SK-N-SH treated with all-trans-retinoic acid at 6 μM for 48 hours (cell line): ENCODE measurements at regions not wholly inside any gene's neighbourhood (a gene's known extent, or its start where the extent isn't known, plus 50 kb on each side); places are given as distances from the start of the nearest gene placed in this dataset.

Experiments used
- ATAC-seq: fragments of 200-7000 bp; cut with Tn5 transposase; 3 replicates; pipeline ENCODE4 v1.9.1; 2020; ENCODE audit warnings: mild to moderate bottlenecking, moderate library complexity
- ARNTL ChIP-seq: fragments of 450-650 bp; formaldehyde crosslinking; IDR thresholded peaks from 2 replicates; pipeline ENCODE4 v1.5.0; 2020; ENCODE audit warnings: low read depth, mild to moderate bottlenecking, moderate library complexity, borderline replicate concordance
- BACH2 ChIP-seq: fragments of 250-450 bp; sonication (Bioruptor Pico); IDR thresholded peaks from 2 replicates; pipeline ENCODE4 v1.9.0; 2021; ENCODE audit warnings: mild to moderate bottlenecking, borderline replicate concordance
- ESRRG ChIP-seq: fragments of 250-450 bp; sonication (Bioruptor Pico); IDR thresholded peaks from 2 replicates; pipeline ENCODE4 v1.6.1; 2021; ENCODE audit warnings: mild to moderate bottlenecking
- GLIS3 ChIP-seq: fragments of 250-450 bp; sonication (Bioruptor Pico); IDR thresholded peaks from 2 replicates; pipeline ENCODE4 v1.5.0; 2020; ENCODE audit warnings: mild to moderate bottlenecking, moderate library complexity
- ISL1 ChIP-seq: fragments of 250-450 bp; sonication (Bioruptor Pico); IDR thresholded peaks from 2 replicates; pipeline ENCODE4 v2.1.2; 2022; ENCODE audit warnings: mild to moderate bottlenecking, moderate library complexity
- OSR1 ChIP-seq: fragments of 250-450 bp; sonication (Bioruptor Pico); IDR thresholded peaks from 2 replicates; pipeline ENCODE4 v1.8.0; 2022; ENCODE audit warnings: moderate library complexity, mild to moderate bottlenecking, inconsistent platforms
- PPARA ChIP-seq: fragments of 250-450 bp; sonication (Bioruptor Pico); IDR thresholded peaks from 2 replicates; pipeline ENCODE4 v1.5.0; 2020; ENCODE audit warnings: mild to moderate bottlenecking, borderline replicate concordance
- SNAI2 ChIP-seq: fragments of 250-450 bp; sonication (Bioruptor Pico); IDR thresholded peaks from 2 replicates; pipeline ENCODE4 v1.5.0; 2020; ENCODE audit warnings: mild to moderate bottlenecking, moderate library complexity
- TCF4 ChIP-seq: fragments of 250-450 bp; sonication (Bioruptor Pico); IDR thresholded peaks from 2 replicates; pipeline ENCODE4 v1.8.0; 2021; ENCODE audit warnings: mild to moderate bottlenecking, moderate library complexity, borderline replicate concordance
- TOX ChIP-seq: fragments of 250-450 bp; sonication (Bioruptor Pico); IDR thresholded peaks from 2 replicates; pipeline ENCODE4 v1.8.0; 2021; ENCODE audit warnings: mild to moderate bottlenecking, moderate library complexity, borderline replicate concordance
- ZC3H10 ChIP-seq: fragments of 250-450 bp; sonication (Bioruptor Pico); IDR thresholded peaks from 2 replicates; pipeline ENCODE4 v1.5.1; 2021; ENCODE audit warnings: mild to moderate bottlenecking, moderate library complexity
- ZFP3 ChIP-seq: fragments of 250-450 bp; sonication (Bioruptor Pico); IDR thresholded peaks from 2 replicates; pipeline ENCODE4 v1.5.0; 2020; ENCODE audit warnings: mild to moderate bottlenecking, moderate library complexity
- ZNF565 ChIP-seq: fragments of 450-650 bp; formaldehyde crosslinking; conservative IDR thresholded peaks from 2 replicates; pipeline ENCODE4 v1.5.0; 2020; ENCODE audit warnings: low read depth, mild to moderate bottlenecking, moderate library complexity
- ZNF8 ChIP-seq: fragments of 450-650 bp; formaldehyde crosslinking; IDR thresholded peaks from 2 replicates; pipeline ENCODE4 v1.5.0; 2020; ENCODE audit warnings: mild to moderate bottlenecking, moderate library complexity
- TF ChIP-seq, protein P1 (sequence below): fragments of 250-450 bp; sonication (Bioruptor Pico); IDR thresholded peaks from 2 replicates; pipeline ENCODE4 v1.5.0; 2020; ENCODE audit warnings: mild to moderate bottlenecking, moderate library complexity
- TF ChIP-seq, protein P2 (sequence below): fragments of 250-450 bp; sonication (Bioruptor Pico); IDR thresholded peaks from 2 replicates; pipeline ENCODE4 v1.5.1; 2020; ENCODE audit warnings: low read depth, mild to moderate bottlenecking, moderate library complexity
- TF ChIP-seq, protein P3 (sequence below): fragments of 250-450 bp; sonication (Bioruptor Pico); IDR thresholded peaks from 2 replicates; pipeline ENCODE4 v1.8.0; 2020; ENCODE audit warnings: mild to moderate bottlenecking, moderate library complexity, borderline replicate concordance
- TF ChIP-seq, protein P4 (sequence below): fragments of 250-450 bp; sonication (Bioruptor Pico); IDR thresholded peaks from 2 replicates; pipeline ENCODE4 v1.5.1; 2021; ENCODE audit warnings: mild to moderate bottlenecking, moderate library complexity
- TF ChIP-seq, protein P5 (sequence below): fragments of 250-450 bp; sonication (Bioruptor Pico); IDR thresholded peaks from 2 replicates; pipeline ENCODE4 v1.8.0; 2021; ENCODE audit warnings: low read depth, mild to moderate bottlenecking, moderate library complexity, borderline replicate concordance

DNA sequence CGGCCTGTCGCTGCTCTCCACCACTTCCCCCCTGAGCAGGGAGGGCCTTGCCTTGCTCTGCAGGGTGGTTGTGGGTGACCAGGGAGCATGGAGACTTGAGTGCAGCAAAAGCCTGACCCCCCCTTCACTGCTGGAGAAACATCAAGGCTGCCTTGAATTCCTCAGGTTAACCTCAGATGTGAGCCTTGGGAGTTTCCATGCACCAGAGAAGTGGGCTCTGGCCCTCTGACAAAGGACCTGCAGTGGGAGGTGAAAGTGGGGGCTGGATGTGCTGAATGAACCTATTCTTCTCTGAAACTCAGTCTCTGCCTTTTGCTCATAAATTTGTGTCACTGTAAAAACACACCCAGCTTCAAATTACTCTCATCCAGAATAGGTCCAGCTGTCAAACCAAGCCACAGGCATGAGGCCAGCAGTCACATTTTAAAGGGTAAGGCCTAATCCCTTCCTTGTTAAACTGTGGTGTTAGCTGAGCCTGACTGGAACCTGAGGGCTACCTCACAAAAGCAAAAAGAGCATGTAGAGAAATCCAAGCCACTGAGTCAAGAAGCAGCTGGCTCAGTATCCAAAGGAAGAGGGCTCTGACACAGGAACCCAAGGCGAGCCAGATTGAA is 356.8 kb downstream of the CCSER2 start:
- TF ChIP-seq GLIS3 (CRISPR knock-in tag) (no peak), ZFP3 (CRISPR knock-in tag) (no peak), TCF4 (CRISPR knock-in tag) (no peak), ZNF8 (CRISPR knock-in tag) (no peak), TOX (CRISPR knock-in tag) (no peak), OSR1 (CRISPR knock-in tag) (no peak), PPARA (no peak), ARNTL (CRISPR knock-in tag) (no peak), BACH2 (CRISPR knock-in tag) (no peak), ESRRG (no peak), SNAI2 (CRISPR knock-in tag) (no peak)
- TF ChIP-seq, protein P1, sequence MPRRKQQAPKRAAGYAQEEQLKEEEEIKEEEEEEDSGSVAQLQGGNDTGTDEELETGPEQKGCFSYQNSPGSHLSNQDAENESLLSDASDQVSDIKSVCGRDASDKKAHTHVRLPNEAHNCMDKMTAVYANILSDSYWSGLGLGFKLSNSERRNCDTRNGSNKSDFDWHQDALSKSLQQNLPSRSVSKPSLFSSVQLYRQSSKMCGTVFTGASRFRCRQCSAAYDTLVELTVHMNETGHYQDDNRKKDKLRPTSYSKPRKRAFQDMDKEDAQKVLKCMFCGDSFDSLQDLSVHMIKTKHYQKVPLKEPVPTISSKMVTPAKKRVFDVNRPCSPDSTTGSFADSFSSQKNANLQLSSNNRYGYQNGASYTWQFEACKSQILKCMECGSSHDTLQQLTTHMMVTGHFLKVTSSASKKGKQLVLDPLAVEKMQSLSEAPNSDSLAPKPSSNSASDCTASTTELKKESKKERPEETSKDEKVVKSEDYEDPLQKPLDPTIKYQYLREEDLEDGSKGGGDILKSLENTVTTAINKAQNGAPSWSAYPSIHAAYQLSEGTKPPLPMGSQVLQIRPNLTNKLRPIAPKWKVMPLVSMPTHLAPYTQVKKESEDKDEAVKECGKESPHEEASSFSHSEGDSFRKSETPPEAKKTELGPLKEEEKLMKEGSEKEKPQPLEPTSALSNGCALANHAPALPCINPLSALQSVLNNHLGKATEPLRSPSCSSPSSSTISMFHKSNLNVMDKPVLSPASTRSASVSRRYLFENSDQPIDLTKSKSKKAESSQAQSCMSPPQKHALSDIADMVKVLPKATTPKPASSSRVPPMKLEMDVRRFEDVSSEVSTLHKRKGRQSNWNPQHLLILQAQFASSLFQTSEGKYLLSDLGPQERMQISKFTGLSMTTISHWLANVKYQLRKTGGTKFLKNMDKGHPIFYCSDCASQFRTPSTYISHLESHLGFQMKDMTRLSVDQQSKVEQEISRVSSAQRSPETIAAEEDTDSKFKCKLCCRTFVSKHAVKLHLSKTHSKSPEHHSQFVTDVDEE: no peak
- TF ChIP-seq, protein P2, sequence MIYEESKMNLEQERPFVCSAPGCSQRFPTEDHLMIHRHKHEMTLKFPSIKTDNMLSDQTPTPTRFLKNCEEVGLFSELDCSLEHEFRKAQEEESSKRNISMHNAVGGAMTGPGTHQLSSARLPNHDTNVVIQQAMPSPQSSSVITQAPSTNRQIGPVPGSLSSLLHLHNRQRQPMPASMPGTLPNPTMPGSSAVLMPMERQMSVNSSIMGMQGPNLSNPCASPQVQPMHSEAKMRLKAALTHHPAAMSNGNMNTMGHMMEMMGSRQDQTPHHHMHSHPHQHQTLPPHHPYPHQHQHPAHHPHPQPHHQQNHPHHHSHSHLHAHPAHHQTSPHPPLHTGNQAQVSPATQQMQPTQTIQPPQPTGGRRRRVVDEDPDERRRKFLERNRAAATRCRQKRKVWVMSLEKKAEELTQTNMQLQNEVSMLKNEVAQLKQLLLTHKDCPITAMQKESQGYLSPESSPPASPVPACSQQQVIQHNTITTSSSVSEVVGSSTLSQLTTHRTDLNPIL (CRISPR knock-in tag): no peak
- TF ChIP-seq, all 23 proteins: peak for 0

DNA sequence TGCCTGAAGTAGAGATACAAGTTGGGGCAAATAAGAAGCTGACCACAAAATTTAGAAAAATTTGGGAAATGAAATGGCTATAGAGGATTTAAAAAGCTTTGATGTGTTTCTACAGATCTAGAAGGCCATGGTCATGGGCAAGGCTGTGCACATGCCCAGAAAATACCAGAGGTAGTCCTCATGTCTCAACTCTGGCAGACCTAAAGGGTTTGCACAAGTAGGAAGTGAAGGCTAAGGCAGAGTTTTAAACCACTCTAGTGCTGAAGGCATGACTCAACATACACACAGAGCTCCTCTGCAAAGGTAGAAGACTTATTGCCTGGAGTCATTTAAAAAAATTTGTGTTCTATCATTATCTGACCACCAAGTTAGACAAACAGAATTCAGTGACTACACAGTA is 364.6 kb downstream of the CCSER2 start:
- TF ChIP-seq ZC3H10 (CRISPR knock-in tag) (no peak), PPARA (no peak), TCF4 (CRISPR knock-in tag) (no peak), ZNF8 (CRISPR knock-in tag) (no peak)
- TF ChIP-seq, protein P3, sequence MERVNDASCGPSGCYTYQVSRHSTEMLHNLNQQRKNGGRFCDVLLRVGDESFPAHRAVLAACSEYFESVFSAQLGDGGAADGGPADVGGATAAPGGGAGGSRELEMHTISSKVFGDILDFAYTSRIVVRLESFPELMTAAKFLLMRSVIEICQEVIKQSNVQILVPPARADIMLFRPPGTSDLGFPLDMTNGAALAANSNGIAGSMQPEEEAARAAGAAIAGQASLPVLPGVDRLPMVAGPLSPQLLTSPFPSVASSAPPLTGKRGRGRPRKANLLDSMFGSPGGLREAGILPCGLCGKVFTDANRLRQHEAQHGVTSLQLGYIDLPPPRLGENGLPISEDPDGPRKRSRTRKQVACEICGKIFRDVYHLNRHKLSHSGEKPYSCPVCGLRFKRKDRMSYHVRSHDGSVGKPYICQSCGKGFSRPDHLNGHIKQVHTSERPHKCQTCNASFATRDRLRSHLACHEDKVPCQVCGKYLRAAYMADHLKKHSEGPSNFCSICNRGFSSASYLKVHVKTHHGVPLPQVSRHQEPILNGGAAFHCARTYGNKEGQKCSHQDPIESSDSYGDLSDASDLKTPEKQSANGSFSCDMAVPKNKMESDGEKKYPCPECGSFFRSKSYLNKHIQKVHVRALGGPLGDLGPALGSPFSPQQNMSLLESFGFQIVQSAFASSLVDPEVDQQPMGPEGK (CRISPR knock-in tag): no peak
- ATAC-seq: no peak

More for the DNA sequence above, 356.8 kb downstream of the CCSER2 start:
- ATAC-seq: no peak

DNA sequence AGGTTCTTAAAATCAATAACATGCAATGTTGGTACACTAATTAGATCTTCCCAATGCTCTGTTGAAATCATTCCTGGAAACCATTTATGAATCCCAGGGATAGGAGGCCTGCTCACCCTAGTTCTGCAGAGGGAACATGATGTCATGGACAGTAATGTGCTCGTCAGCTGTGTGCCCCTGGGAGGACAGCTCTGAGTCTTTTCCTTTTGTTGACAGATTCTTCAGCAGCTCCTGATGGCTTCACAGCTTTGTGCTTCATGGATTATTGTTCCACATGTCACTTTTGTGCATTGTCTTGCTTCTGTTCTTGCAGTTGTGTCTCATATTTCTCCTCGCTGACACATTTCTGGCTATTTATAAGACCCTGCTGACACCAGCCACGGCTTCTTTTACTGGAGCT is 367.5 kb downstream of the CCSER2 start:
- TF ChIP-seq TOX (CRISPR knock-in tag) (no peak), ISL1 (no peak), ZC3H10 (CRISPR knock-in tag) (no peak), ZNF565 (CRISPR knock-in tag) (no peak), PPARA (no peak), ZNF8 (CRISPR knock-in tag) (no peak), ARNTL (CRISPR knock-in tag) (no peak)
- TF ChIP-seq, protein P2 (CRISPR knock-in tag): no peak
- TF ChIP-seq, protein P4, sequence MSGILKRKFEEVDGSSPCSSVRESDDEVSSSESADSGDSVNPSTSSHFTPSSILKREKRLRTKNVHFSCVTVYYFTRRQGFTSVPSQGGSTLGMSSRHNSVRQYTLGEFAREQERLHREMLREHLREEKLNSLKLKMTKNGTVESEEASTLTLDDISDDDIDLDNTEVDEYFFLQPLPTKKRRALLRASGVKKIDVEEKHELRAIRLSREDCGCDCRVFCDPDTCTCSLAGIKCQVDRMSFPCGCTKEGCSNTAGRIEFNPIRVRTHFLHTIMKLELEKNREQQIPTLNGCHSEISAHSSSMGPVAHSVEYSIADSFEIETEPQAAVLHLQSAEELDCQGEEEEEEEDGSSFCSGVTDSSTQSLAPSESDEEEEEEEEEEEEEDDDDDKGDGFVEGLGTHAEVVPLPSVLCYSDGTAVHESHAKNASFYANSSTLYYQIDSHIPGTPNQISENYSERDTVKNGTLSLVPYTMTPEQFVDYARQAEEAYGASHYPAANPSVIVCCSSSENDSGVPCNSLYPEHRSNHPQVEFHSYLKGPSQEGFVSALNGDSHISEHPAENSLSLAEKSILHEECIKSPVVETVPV (CRISPR knock-in tag): no peak
- TF ChIP-seq, protein P5, sequence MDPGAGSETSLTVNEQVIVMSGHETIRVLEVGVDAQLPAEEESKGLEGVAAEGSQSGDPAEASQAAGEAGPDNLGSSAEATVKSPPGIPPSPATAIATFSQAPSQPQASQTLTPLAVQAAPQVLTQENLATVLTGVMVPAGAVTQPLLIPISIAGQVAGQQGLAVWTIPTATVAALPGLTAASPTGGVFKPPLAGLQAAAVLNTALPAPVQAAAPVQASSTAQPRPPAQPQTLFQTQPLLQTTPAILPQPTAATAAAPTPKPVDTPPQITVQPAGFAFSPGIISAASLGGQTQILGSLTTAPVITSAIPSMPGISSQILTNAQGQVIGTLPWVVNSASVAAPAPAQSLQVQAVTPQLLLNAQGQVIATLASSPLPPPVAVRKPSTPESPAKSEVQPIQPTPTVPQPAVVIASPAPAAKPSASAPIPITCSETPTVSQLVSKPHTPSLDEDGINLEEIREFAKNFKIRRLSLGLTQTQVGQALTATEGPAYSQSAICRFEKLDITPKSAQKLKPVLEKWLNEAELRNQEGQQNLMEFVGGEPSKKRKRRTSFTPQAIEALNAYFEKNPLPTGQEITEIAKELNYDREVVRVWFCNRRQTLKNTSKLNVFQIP: no peak
- ATAC-seq: no peak
